ENCODE measurements at regions not wholly inside any gene's neighbourhood (a gene's known extent, or its start where the extent isn't known, plus 50 kb on each side); places are given as distances from the start of the nearest gene placed in this dataset.

- Histone ChIP-seq H3K9ac (ENCODE audit: low read length) (no peak overlapping the region), H3K4me2 (ENCODE audit: low read length) (no peak overlapping the region), H3K4me1 (ENCODE audit: low read length) (no peaks in the 10 kb centered on the region), H3K4me3 (ENCODE audit: low read length) (no peak overlapping the region), H3K36me3 (replicated peaks; ENCODE audit: low read depth, low read length) (no peaks in the 10 kb centered on the region), H3K9me3 (ENCODE audit: insufficient read depth, low read length) (no peaks in the 10 kb centered on the region), H3K27ac (ENCODE audit: low read length) (no peak overlapping the region), H3K27me3 (ENCODE audit: low read depth, low read length) (peaks cover 5% of the 10 kb centered on the region; the same call in 1 of the 2 replicates), H4K20me1 (ENCODE audit: insufficient read depth, low read length) (no peaks in the 10 kb centered on the region), H3K79me2 (ENCODE audit: low read length) (no peaks in the 10 kb centered on the region), H2AFZ (ENCODE audit: low read depth, low read length) (no peak overlapping the region)
- TF ChIP-seq CTCF (IDR thresholded peaks at IDR 0.05; ENCODE audit: low read depth, low read length) (no peak), EZH2phosphoT487 (IDR thresholded peaks at IDR 0.05; ENCODE audit: low read depth) (no peak)
Observed at GRCh38 chr9:88737031-88737430, 202.1 kb downstream of the NXNL2 start.

- TF ChIP-seq CTCF (IDR thresholded peaks at IDR 0.05; ENCODE audit: low read depth, low read length) = no peak
- no peak for TF ChIP-seq EZH2phosphoT487 (IDR thresholded peaks at IDR 0.05; ENCODE audit: low read depth)
- Histone ChIP-seq H3K27me3 (ENCODE audit: low read depth, low read length) (peaks cover 5% of the 10 kb centered on the region; the same call in 1 of the 2 replicates), H3K4me1 (ENCODE audit: low read length) (no peaks in the 10 kb centered on the region), H3K9ac (ENCODE audit: low read length) (no peak overlapping the region), H2AFZ (ENCODE audit: low read depth, low read length) (no peak overlapping the region), H3K27ac (ENCODE audit: low read length) (no peak overlapping the region), H3K9me3 (ENCODE audit: insufficient read depth, low read length) (no peaks in the 10 kb centered on the region), H3K79me2 (ENCODE audit: low read length) (no peaks in the 10 kb centered on the region), H3K4me2 (ENCODE audit: low read length) (no peak overlapping the region), H3K36me3 (replicated peaks; ENCODE audit: low read depth, low read length) (no peaks in the 10 kb centered on the region), H4K20me1 (ENCODE audit: insufficient read depth, low read length) (no peaks in the 10 kb centered on the region), H3K4me3 (ENCODE audit: low read length) (no peak overlapping the region)
Observed at GRCh38 chr9:88737876-88738275, 202.9 kb downstream of the NXNL2 start.

- H3K27me3 ChIP-seq (ENCODE audit: low read depth, low read length) = peaks cover 5% of the 10 kb centered on the region; the same call in 1 of the 2 replicates
- no peak overlapping the region for H2AFZ ChIP-seq (ENCODE audit: low read depth, low read length)
- no peaks in the 10 kb centered on the region for H3K4me1 ChIP-seq (ENCODE audit: low read length)
- H3K9ac ChIP-seq (ENCODE audit: low read length) = no peak overlapping the region
- H3K4me2 ChIP-seq (ENCODE audit: low read length) = no peak overlapping the region
- no peak overlapping the region for H3K4me3 ChIP-seq (ENCODE audit: low read length)
- TF ChIP-seq CTCF (IDR thresholded peaks at IDR 0.05; ENCODE audit: low read depth, low read length) = no peak
- TF ChIP-seq EZH2phosphoT487 (IDR thresholded peaks at IDR 0.05; ENCODE audit: low read depth) = no peak
- H3K36me3 ChIP-seq (replicated peaks; ENCODE audit: low read depth, low read length) = no peaks in the 10 kb centered on the region
- no peaks in the 10 kb centered on the region for H4K20me1 ChIP-seq (ENCODE audit: insufficient read depth, low read length)
- no peaks in the 10 kb centered on the region for H3K79me2 ChIP-seq (ENCODE audit: low read length)
- H3K27ac ChIP-seq (ENCODE audit: low read length) = no peak overlapping the region
- no peaks in the 10 kb centered on the region for H3K9me3 ChIP-seq (ENCODE audit: insufficient read depth, low read length)
Observed at GRCh38 chr9:88738709-88739108, 203.7 kb downstream of the NXNL2 start.

- H3K4me2 ChIP-seq (ENCODE audit: low read length) = no peak overlapping the region
- H3K27ac ChIP-seq (ENCODE audit: low read length) = no peak overlapping the region
- H3K9ac ChIP-seq (ENCODE audit: low read length) = no peak overlapping the region
- TF ChIP-seq CTCF (IDR thresholded peaks at IDR 0.05; ENCODE audit: low read depth, low read length) (no peak), EZH2phosphoT487 (IDR thresholded peaks at IDR 0.05; ENCODE audit: low read depth) (no peak)
- H3K36me3 ChIP-seq (replicated peaks; ENCODE audit: low read depth, low read length) = no peaks in the 10 kb centered on the region
- no peaks in the 10 kb centered on the region for H4K20me1 ChIP-seq (ENCODE audit: insufficient read depth, low read length)
- H2AFZ ChIP-seq (ENCODE audit: low read depth, low read length) = no peak overlapping the region
- peaks cover 5% of the 10 kb centered on the region; the same call in 1 of the 2 replicates for H3K27me3 ChIP-seq (ENCODE audit: low read depth, low read length)
- H3K4me3 ChIP-seq (ENCODE audit: low read length) = no peak overlapping the region
- H3K4me1 ChIP-seq (ENCODE audit: low read length) = no peaks in the 10 kb centered on the region
- no peaks in the 10 kb centered on the region for H3K9me3 ChIP-seq (ENCODE audit: insufficient read depth, low read length)
- H3K79me2 ChIP-seq (ENCODE audit: low read length) = no peaks in the 10 kb centered on the region
Observed at GRCh38 chr9:88739373-88739772, 204.4 kb downstream of the NXNL2 start.
